ENCODE measurements at regions not wholly inside any gene's neighbourhood (a gene's known extent, or its start where the extent isn't known, plus 50 kb on each side); places are given as distances from the start of the nearest gene placed in this dataset.

DNA sequence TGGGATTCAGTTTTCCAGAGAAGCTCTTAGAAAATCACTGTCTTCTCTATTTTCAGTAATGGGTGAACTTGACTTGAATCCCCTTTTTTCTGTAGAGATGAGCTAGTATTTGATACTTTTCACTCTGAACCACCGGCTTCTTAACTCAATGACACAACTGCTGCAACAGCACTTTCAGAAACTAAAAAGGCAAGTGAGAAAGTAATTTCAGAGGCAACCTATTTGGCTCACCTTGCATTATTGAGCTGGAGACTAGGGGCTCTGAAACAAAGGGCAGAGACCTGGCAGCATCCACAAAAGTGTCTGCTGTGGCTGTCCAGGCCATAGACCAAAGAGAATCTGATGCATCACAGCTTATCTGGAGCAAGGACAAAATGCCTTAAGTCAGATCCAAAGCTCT is 289.8 kb upstream of the IRAK1BP1 start:
- no peak overlapping the region for H2AFZ ChIP-seq (replicated peaks; ENCODE audit: low read length, poor library complexity)
- H2AK9ac ChIP-seq (replicated peaks; ENCODE audit: low read depth, low read length, poor library complexity) = no peak overlapping the region
- H3K23ac ChIP-seq (ENCODE audit: low read depth, low read length) = no peak overlapping the region
- no peak overlapping the region for H2BK120ac ChIP-seq (ENCODE audit: low read depth, low read length)
- H4K91ac ChIP-seq (ENCODE audit: insufficient read depth, low read depth, low read length) = no peak overlapping the region
- no peaks in the 10 kb centered on the region for H3K9me1 ChIP-seq (ENCODE audit: insufficient read depth, low read length)
- no peak overlapping the region for H3K4me3 ChIP-seq (ENCODE audit: insufficient read depth, low read depth, low read length)
- intact Hi-C loops (cut with micrococcal nuclease) = no loop called here
- no CpG with 5 or more reads among the region's 1 CpG for WGBS, 2 experiments (ENCODE audit: extremely low coverage in 2 of 2, insufficient read length in 1 of 2)
- no peak overlapping the region for H3K27ac ChIP-seq (ENCODE audit: insufficient read depth, low read length)
- TF ChIP-seq RCOR1 (IDR thresholded peaks at IDR 0.05; ENCODE audit: insufficient replicate concordance, low read length) (no peak), NFE2L2 (IDR thresholded peaks at IDR 0.05; ENCODE audit: low read depth, low read length) (no peak), CEBPB (IDR thresholded peaks at IDR 0.05; ENCODE audit: low read depth, low read length) (no peak), MAZ (IDR thresholded peaks at IDR 0.05; ENCODE audit: borderline replicate concordance, low read depth, low read length) (no peak), RAD21 (IDR thresholded peaks at IDR 0.05; ENCODE audit: low read length) (no peak), SMC3 (IDR thresholded peaks at IDR 0.05; ENCODE audit: low read depth, low read length) (no peak), POLR2A (IDR thresholded peaks at IDR 0.05; ENCODE audit: low read depth, low read length) (no peak), BHLHE40 (IDR thresholded peaks at IDR 0.05; ENCODE audit: low read depth, low read length) (no peak), MXI1 (IDR thresholded peaks at IDR 0.05; ENCODE audit: borderline replicate concordance, low read depth, low read length) (no peak), FOS (IDR thresholded peaks at IDR 0.05; ENCODE audit: low read depth, low read length) (no peak), RFX5 (IDR thresholded peaks at IDR 0.05; ENCODE audit: low read depth, low read length) (no peak), CHD1 (IDR thresholded peaks at IDR 0.05; ENCODE audit: low read depth, low read length) (no peak), MAFK (IDR thresholded peaks at IDR 0.05; ENCODE audit: low read depth, low read length) (no peak)
- TF ChIP-seq, protein P1, sequence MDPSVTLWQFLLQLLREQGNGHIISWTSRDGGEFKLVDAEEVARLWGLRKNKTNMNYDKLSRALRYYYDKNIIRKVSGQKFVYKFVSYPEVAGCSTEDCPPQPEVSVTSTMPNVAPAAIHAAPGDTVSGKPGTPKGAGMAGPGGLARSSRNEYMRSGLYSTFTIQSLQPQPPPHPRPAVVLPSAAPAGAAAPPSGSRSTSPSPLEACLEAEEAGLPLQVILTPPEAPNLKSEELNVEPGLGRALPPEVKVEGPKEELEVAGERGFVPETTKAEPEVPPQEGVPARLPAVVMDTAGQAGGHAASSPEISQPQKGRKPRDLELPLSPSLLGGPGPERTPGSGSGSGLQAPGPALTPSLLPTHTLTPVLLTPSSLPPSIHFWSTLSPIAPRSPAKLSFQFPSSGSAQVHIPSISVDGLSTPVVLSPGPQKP (IDR thresholded peaks at IDR 0.05; ENCODE audit: borderline replicate concordance, low read depth, low read length) = no peak
- TF ChIP-seq, protein P2, sequence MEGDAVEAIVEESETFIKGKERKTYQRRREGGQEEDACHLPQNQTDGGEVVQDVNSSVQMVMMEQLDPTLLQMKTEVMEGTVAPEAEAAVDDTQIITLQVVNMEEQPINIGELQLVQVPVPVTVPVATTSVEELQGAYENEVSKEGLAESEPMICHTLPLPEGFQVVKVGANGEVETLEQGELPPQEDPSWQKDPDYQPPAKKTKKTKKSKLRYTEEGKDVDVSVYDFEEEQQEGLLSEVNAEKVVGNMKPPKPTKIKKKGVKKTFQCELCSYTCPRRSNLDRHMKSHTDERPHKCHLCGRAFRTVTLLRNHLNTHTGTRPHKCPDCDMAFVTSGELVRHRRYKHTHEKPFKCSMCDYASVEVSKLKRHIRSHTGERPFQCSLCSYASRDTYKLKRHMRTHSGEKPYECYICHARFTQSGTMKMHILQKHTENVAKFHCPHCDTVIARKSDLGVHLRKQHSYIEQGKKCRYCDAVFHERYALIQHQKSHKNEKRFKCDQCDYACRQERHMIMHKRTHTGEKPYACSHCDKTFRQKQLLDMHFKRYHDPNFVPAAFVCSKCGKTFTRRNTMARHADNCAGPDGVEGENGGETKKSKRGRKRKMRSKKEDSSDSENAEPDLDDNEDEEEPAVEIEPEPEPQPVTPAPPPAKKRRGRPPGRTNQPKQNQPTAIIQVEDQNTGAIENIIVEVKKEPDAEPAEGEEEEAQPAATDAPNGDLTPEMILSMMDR (conservative IDR thresholded peaks at IDR 0.05; ENCODE audit: low read depth, low read length) = no peak
- TF ChIP-seq, protein P3, sequence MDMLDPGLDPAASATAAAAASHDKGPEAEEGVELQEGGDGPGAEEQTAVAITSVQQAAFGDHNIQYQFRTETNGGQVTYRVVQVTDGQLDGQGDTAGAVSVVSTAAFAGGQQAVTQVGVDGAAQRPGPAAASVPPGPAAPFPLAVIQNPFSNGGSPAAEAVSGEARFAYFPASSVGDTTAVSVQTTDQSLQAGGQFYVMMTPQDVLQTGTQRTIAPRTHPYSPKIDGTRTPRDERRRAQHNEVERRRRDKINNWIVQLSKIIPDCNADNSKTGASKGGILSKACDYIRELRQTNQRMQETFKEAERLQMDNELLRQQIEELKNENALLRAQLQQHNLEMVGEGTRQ (IDR thresholded peaks at IDR 0.05; ENCODE audit: low read depth, low read length) = no peak
- H3K27me3 ChIP-seq (ENCODE audit: control insufficient read depth, insufficient read depth, low read length) = no peaks in the 10 kb centered on the region
- H3K4ac ChIP-seq (ENCODE audit: low read depth, low read length) = no peak overlapping the region
- H3K56ac ChIP-seq (ENCODE audit: extremely low read depth, insufficient read depth, low read length) = no peak overlapping the region
- no peaks in the 10 kb centered on the region for H3K36me3 ChIP-seq (ENCODE audit: control insufficient read depth, insufficient read depth, low read length)
- H3K18ac ChIP-seq (ENCODE audit: low read depth, low read length) = no peak overlapping the region
- H3K4me2 ChIP-seq (ENCODE audit: low read depth, low read length) = no peak overlapping the region
- H3K9ac ChIP-seq (ENCODE audit: low read depth, low read length) = no peak overlapping the region
- no peak overlapping the region for H4K5ac ChIP-seq (ENCODE audit: low read depth, low read length)
- no peaks in the 10 kb centered on the region for H4K20me1 ChIP-seq (ENCODE audit: insufficient read depth, low read length)
- POLR2A ChIA-PET (ENCODE audit: unreplicated experiment) = no interaction called here
- ATAC-seq (ENCODE audit: low read depth) (no peak), DNase-seq (no peak)
- no peak overlapping the region for H2BK20ac ChIP-seq (ENCODE audit: low read depth, low read length)
- H2BK15ac ChIP-seq (ENCODE audit: low read depth, low read length) = no peak overlapping the region
- H3K9me3 ChIP-seq (ENCODE audit: control insufficient read depth, insufficient read depth, low read length) = no peaks in the 10 kb centered on the region
- no peak overlapping the region for H2AK5ac ChIP-seq (ENCODE audit: low read depth, low read length)
- no peaks in the 10 kb centered on the region for H3K79me1 ChIP-seq (ENCODE audit: low read depth in 1 of 2, low read length in 2 of 2)
- in situ Hi-C loops (cut with MboI; ENCODE audit: low sequenced_read_pairs) = no loop called here
- CTCF ChIA-PET = interaction anchor here (1.0 to 1.3 kb wide), 2 partner anchors 10 to 32 kb away, joined by 3 to 4 read pairs; no protein-coding TSS in a partner anchor
- dilution Hi-C loops (cut with HindIII; ENCODE audit: low sequenced_read_pairs, unreplicated experiment) = no loop called here
- no TSS peak for BruUV-seq (replicated peaks)
- no peak overlapping the region for H3K14ac ChIP-seq (replicated peaks; ENCODE audit: low read depth, low read length)
- H4K8ac ChIP-seq (ENCODE audit: low read depth in 2 of 2, low read length in 2 of 2) = no peak overlapping the region
- peaks cover 2% of the 10 kb centered on the region; the same call in 1 of the 2 replicates for H3K4me1 ChIP-seq (ENCODE audit: control insufficient read depth, insufficient read depth, low read length)
- H2BK5ac ChIP-seq (ENCODE audit: low read depth, low read length, poor library complexity, severe bottlenecking) = no peak overlapping the region

Measured in IMR-90 (cell line).